Endothelial cell of umbilical vein (primary cell): ENCODE measurements at regions not wholly inside any gene's neighbourhood (a gene's known extent, or its start where the extent isn't known, plus 50 kb on each side); places are given as distances from the start of the nearest gene placed in this dataset.

Experiments used
- BruUV-seq: library from RNA; stranded (reverse); fragments of 400-500 nt; replicated peaks from 2 replicates; lab custom pipeline; 2021; lab: Mats Ljungman, UMichigan
- CTCF ChIA-PET: fragments of 300-600, 350-600 bp; sonication (Branson Sonifier 250); formaldehyde crosslinking; loops from one replicate; lab custom pipeline; 2021; ENCODE audit warnings: antibody characterized with exemption, inconsistent platforms; lab: Charles Lee
- POLR2A ChIA-PET: fragments of 300-600, 350-600 bp; sonication (Branson Sonifier 250); formaldehyde crosslinking; loops from one replicate; lab custom pipeline; 2021; ENCODE audit warnings: antibody characterized with exemption, inconsistent platforms; lab: Charles Lee
- DNase-seq: peaks from one replicate; pipeline ENCODE4 v3.0.0-alpha.2; 2011; ENCODE audit warnings: low read depth, low spot score
- FAIRE-seq: peaks from 2 replicates; lab custom pipeline; 2011; peaks lifted over from hg19 to GRCh38; lab: Jason Lieb, UNC
- H2AFZ ChIP-seq: 2 replicates; pipeline ENCODE4 v1.6.0; 2012; ENCODE audit warnings: low read depth, low read length, control low read depth, inconsistent platforms
- H3K27ac ChIP-seq: 2 replicates; pipeline ENCODE4 v1.5.1; 2011; ENCODE audit warnings: low read depth, mild to moderate bottlenecking, control low read depth, low read length, moderate library complexity; ENCODE audit not compliant: insufficient read depth
- H3K27me3 ChIP-seq, 2 experiments: 2 replicates each; pipeline versions ENCODE4 v1.6.0 to v1.6.1; 2011; ENCODE audit warnings: low read length in 2 of 2, mixed read lengths in 1 of 2; ENCODE audit not compliant: control insufficient read depth in 2 of 2, insufficient read depth in 2 of 2
- H3K36me3 ChIP-seq, 2 experiments: 2 replicates in 1 of 2; 3 replicates in 1 of 2; pipeline ENCODE4 v1.5.1; 2011; ENCODE audit warnings: low read length in 2 of 2, mild to moderate bottlenecking in 1 of 2, moderate library complexity in 1 of 2; ENCODE audit not compliant: control insufficient read depth in 2 of 2, insufficient read depth in 2 of 2; ENCODE audit errors: extremely low read depth in 1 of 2
- H3K4me1 ChIP-seq: 3 replicates; pipeline ENCODE4 v1.5.1; 2011; ENCODE audit warnings: mild to moderate bottlenecking, low read length; ENCODE audit not compliant: control insufficient read depth, insufficient read depth; ENCODE audit errors: extremely low read depth
- H3K4me2 ChIP-seq: 2 replicates; pipeline ENCODE4 v1.6.1; 2011; ENCODE audit warnings: low read length, control low read depth, mixed read lengths; ENCODE audit not compliant: insufficient read depth
- H3K4me3 ChIP-seq, 3 experiments: fragments of 200-600 bp in 1 of 3; sonication (generic), shearing (Covaris generic) in 1 of 3; replicated peaks in 1 of 3; 2 replicates each; pipeline ENCODE4 v1.5.1; 2011 to 2016; ENCODE audit warnings: control low read depth in 3 of 3, low read length in 3 of 3, mild to moderate bottlenecking in 2 of 3, inconsistent platforms in 1 of 3, low read depth in 1 of 3, moderate library complexity in 1 of 3; ENCODE audit not compliant: insufficient read depth in 1 of 3
- H3K79me2 ChIP-seq: 2 replicates; pipeline ENCODE4 v1.6.0; 2012; ENCODE audit warnings: low read length, inconsistent platforms; ENCODE audit not compliant: control insufficient read depth, insufficient read depth
- H3K9ac ChIP-seq: replicated peaks from 2 replicates; pipeline ENCODE3; 2011; ENCODE audit warnings: low read length, control low read depth; ENCODE audit not compliant: insufficient read depth; ENCODE audit errors: extremely low read depth
- H3K9me1 ChIP-seq: replicated peaks from 3 replicates; pipeline ENCODE4 v1.6.0; 2011; ENCODE audit warnings: mild to moderate bottlenecking, low read length; ENCODE audit not compliant: control insufficient read depth, insufficient read depth; ENCODE audit errors: extremely low read depth
- H3K9me3 ChIP-seq: replicated peaks from 2 replicates; pipeline ENCODE4 v1.5.1; 2012; ENCODE audit warnings: low read length, inconsistent platforms; ENCODE audit not compliant: control insufficient read depth, insufficient read depth
- H4K20me1 ChIP-seq: replicated peaks from 2 replicates; pipeline ENCODE3; 2011; ENCODE audit warnings: mild to moderate bottlenecking, low read length; ENCODE audit not compliant: control insufficient read depth, insufficient read depth; ENCODE audit errors: extremely low read depth
- CTCF ChIP-seq, 2 donors: IDR thresholded peaks; 1 replicate in 1 of 2; 2 replicates in 1 of 2; pipeline ENCODE4 v1.5.1; 2011; ENCODE audit warnings: low read length in 2 of 2, mild to moderate bottlenecking in 2 of 2, moderate library complexity in 2 of 2, control low read depth in 1 of 2, inconsistent platforms in 1 of 2, low read depth in 1 of 2; ENCODE audit not compliant: insufficient read depth in 1 of 2; ENCODE audit errors: extremely low read depth in 1 of 2
- FOS ChIP-seq: IDR thresholded peaks from 2 replicates; pipeline ENCODE4 v1.6.1; 2011; ENCODE audit warnings: mild to moderate bottlenecking, low read length, moderate library complexity, borderline replicate concordance; ENCODE audit not compliant: insufficient read depth
- GATA2 ChIP-seq: IDR thresholded peaks from 2 replicates; pipeline ENCODE4 v1.7.0; 2011; ENCODE audit warnings: low read depth, mild to moderate bottlenecking, moderate library complexity, mixed read lengths, low read length; ENCODE audit not compliant: insufficient read length, insufficient read depth
- JUN ChIP-seq: IDR thresholded peaks from 2 replicates; pipeline ENCODE4 v1.6.1; 2011; ENCODE audit warnings: borderline replicate concordance, low read depth; ENCODE audit not compliant: insufficient read length, insufficient read depth
- MAX ChIP-seq: IDR thresholded peaks from 2 replicates; pipeline ENCODE4 v1.6.1; 2011; ENCODE audit not compliant: insufficient read depth, insufficient read length
- MYC ChIP-seq: IDR thresholded peaks from one replicate; pipeline ENCODE4 v1.6.1; 2011; ENCODE audit warnings: mild to moderate bottlenecking, low read depth, low read length
- dilution Hi-C: fragments of 300-500 bp; cut with MboI; formaldehyde crosslinking; loops from one replicate; pipeline ENCODE4 v1.15.0; 2019; ENCODE audit warnings: low sequenced_read_pairs; ENCODE audit not compliant: extremely low pct_ligation_motif_present
- intact Hi-C: fragments of 100-400 bp; cut with micrococcal nuclease; formaldehyde crosslinking; loops from one replicate; pipeline ENCODE4 v1.10.0; 2022

GRCh38 chr6:81451787-81452186 lies 300.7 kb downstream of the TENT5A start:
- H3K4me1 ChIP-seq: no peaks in the 10 kb centered on the region
- no peaks in the 10 kb centered on the region for H3K9me3 ChIP-seq
- BruUV-seq: no TSS peak
- no peak overlapping the region for H3K9ac ChIP-seq
- no peaks in the 10 kb centered on the region for H3K9me1 ChIP-seq
- POLR2A ChIA-PET: no interaction called here
- no peaks in the 10 kb centered on the region for H3K36me3 ChIP-seq
- no peak overlapping the region for H3K27ac ChIP-seq
- H3K79me2 ChIP-seq: no peaks in the 10 kb centered on the region
- no peak overlapping the region for H3K4me2 ChIP-seq
- H3K27me3 ChIP-seq: peaks cover 0 to 2% of the 10 kb centered on the region in 2 experiments
- dilution Hi-C loops: no loop called here
- DNase-seq (peak; percentile 6), FAIRE-seq (peak; percentile 59)
- H3K4me3 ChIP-seq: no peak overlapping the region
- no peaks in the 10 kb centered on the region for H4K20me1 ChIP-seq
- CTCF ChIA-PET: no interaction called here
- intact Hi-C loops: no loop called here
- H2AFZ ChIP-seq: no peak overlapping the region
- TF ChIP-seq JUN: peak; percentile 61
- no peak for TF ChIP-seq GATA2
- peak; percentile 71 for TF ChIP-seq FOS

GRCh38 chr6:81450180-81450579 lies 302.3 kb downstream of the TENT5A start:
- Histone ChIP-seq H3K9me1 (no peaks in the 10 kb centered on the region), H3K9ac (no peak overlapping the region), H2AFZ (no peak overlapping the region), H3K4me1 (no peaks in the 10 kb centered on the region), H3K27me3 (no peaks in the 10 kb centered on the region), H3K27ac (no peak overlapping the region), H3K36me3 (no peaks in the 10 kb centered on the region), H4K20me1 (no peaks in the 10 kb centered on the region), H3K9me3 (no peaks in the 10 kb centered on the region), H3K79me2 (no peaks in the 10 kb centered on the region), H3K4me2 (no peak overlapping the region), H3K4me3 (no peak overlapping the region)
- TF ChIP-seq MAX (no peak), CTCF (IDR thresholded peaks at IDR 0.05; ENCODE audit: extremely low read depth in 1 of 2, insufficient read depth in 1 of 2, low read depth in 1 of 2, low read length in 2 of 2) (no peak), MYC (no peak), JUN (no peak)
- intact Hi-C loops: no loop called here
- no peak for DNase-seq
- POLR2A ChIA-PET: no interaction called here
- CTCF ChIA-PET: no interaction called here
- no TSS peak for BruUV-seq
- no peak for FAIRE-seq
- dilution Hi-C loops: no loop called here
